Osteoblast (primary cell): ENCODE measurements at regions not wholly inside any gene's neighbourhood (a gene's known extent, or its start where the extent isn't known, plus 50 kb on each side); places are given as distances from the start of the nearest gene placed in this dataset.

Experiments
- DNase-seq: peaks from one replicate; pipeline ENCODE4 v3.0.0; 2011; ENCODE audit warnings: low spot score, mixed read lengths; ENCODE audit not compliant: insufficient read length; ENCODE audit errors: missing footprints
- H2AFZ ChIP-seq: 2 replicates; pipeline ENCODE4 v1.6.0; 2011; ENCODE audit warnings: mild to moderate bottlenecking, low read length
- H3K27ac ChIP-seq: 2 replicates; pipeline ENCODE4 v1.5.1; 2011; ENCODE audit warnings: mild to moderate bottlenecking, low read depth, low read length, moderate library complexity
- H3K27me3 ChIP-seq: 2 replicates; pipeline ENCODE4 v1.6.0; 2012; ENCODE audit warnings: mild to moderate bottlenecking, control low read depth, inconsistent platforms, low read length, moderate library complexity; ENCODE audit not compliant: insufficient read depth
- H3K36me3 ChIP-seq: 2 replicates; pipeline ENCODE4 v1.5.1; 2011; ENCODE audit warnings: mild to moderate bottlenecking, low read length, control low read depth, moderate library complexity; ENCODE audit not compliant: insufficient read depth
- H3K4me1 ChIP-seq: 2 replicates; pipeline ENCODE4 v1.5.1; 2011; ENCODE audit warnings: mild to moderate bottlenecking, low read length, control low read depth, moderate library complexity; ENCODE audit not compliant: insufficient read depth
- H3K4me2 ChIP-seq: 2 replicates; pipeline ENCODE4 v1.6.0; 2011; ENCODE audit warnings: mild to moderate bottlenecking, low read length; ENCODE audit not compliant: insufficient read depth
- H3K4me3 ChIP-seq: fragments of 200-600 bp; sonication (generic); 3 replicates; pipeline ENCODE4 v1.5.1; 2012; ENCODE audit warnings: mild to moderate bottlenecking, low read length, inconsistent platforms; ENCODE audit not compliant: insufficient read depth
- H3K79me2 ChIP-seq: 2 replicates; pipeline ENCODE4 v1.6.0; 2012; ENCODE audit warnings: mild to moderate bottlenecking, low read length, control low read depth, inconsistent platforms; ENCODE audit not compliant: insufficient read depth
- H3K9me3 ChIP-seq: 2 replicates; pipeline ENCODE4 v1.5.1; 2011; ENCODE audit warnings: low read depth, low read length, control low read depth
- H4K20me1 ChIP-seq: 2 replicates; pipeline ENCODE4 v1.6.0; 2012; ENCODE audit warnings: mild to moderate bottlenecking, low read length, control low read depth; ENCODE audit not compliant: insufficient read depth
- TF ChIP-seq, protein P1 (sequence below): IDR thresholded peaks from 2 replicates; pipeline ENCODE4 v1.5.1; 2011; ENCODE audit warnings: mild to moderate bottlenecking, low read depth, low read length, moderate library complexity; ENCODE audit errors: extremely low read depth

DNA sequence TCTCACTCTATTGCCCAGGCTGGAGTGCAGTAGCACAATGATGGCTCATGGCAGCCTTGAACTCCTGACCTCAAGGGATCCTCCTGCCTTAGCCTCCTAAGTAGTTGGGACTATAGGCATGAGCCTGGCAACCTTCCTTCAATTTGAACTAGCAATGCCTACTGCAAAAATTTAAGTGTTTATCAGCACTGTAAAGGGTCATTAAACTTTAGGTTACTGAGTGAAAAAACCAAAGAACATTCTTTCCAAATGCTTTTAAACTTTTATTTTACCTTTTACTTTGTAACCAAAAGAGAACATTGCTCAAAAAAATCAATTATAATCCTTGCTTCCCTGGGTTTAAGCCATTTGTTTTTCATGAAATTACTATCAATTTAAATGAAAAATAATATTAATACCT, 101.0 kb upstream of the NHSL1 start:
- H3K4me2 ChIP-seq = peak overlapping the region; percentile 46
- peaks cover 25% of the 10 kb centered on the region for H3K4me1 ChIP-seq
- TF ChIP-seq, protein P1, sequence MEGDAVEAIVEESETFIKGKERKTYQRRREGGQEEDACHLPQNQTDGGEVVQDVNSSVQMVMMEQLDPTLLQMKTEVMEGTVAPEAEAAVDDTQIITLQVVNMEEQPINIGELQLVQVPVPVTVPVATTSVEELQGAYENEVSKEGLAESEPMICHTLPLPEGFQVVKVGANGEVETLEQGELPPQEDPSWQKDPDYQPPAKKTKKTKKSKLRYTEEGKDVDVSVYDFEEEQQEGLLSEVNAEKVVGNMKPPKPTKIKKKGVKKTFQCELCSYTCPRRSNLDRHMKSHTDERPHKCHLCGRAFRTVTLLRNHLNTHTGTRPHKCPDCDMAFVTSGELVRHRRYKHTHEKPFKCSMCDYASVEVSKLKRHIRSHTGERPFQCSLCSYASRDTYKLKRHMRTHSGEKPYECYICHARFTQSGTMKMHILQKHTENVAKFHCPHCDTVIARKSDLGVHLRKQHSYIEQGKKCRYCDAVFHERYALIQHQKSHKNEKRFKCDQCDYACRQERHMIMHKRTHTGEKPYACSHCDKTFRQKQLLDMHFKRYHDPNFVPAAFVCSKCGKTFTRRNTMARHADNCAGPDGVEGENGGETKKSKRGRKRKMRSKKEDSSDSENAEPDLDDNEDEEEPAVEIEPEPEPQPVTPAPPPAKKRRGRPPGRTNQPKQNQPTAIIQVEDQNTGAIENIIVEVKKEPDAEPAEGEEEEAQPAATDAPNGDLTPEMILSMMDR = no peak
- H3K4me3 ChIP-seq = no peak overlapping the region
- H3K9me3 ChIP-seq = no peaks in the 10 kb centered on the region
- peak overlapping the region; percentile 94 for H3K27ac ChIP-seq
- peaks cover 7% of the 10 kb centered on the region for H3K79me2 ChIP-seq
- H4K20me1 ChIP-seq = no peaks in the 10 kb centered on the region
- H3K27me3 ChIP-seq = no peaks in the 10 kb centered on the region
- DNase-seq = no peak
- H2AFZ ChIP-seq = peak overlapping the region; percentile 35
- no peaks in the 10 kb centered on the region for H3K36me3 ChIP-seq

DNA sequence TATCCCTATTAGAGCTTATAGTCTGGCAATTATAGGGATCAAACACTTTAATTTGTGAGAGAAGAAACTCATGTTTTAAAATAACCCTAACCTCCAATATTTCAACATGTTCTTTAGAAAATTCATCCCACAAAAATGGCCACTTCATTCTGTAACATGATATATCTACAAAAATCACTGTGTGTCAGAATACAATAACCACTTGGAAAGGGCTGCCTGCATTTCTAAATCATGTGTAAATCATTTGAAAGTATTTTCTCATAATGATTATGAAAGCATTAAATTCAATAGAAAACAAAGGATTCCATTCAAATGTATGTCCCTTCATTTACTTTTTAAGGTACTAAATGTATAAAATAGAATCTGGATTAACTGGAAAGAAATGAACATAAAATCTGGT, 101.4 kb upstream of the NHSL1 start:
- peak overlapping the region; percentile 94 for H3K27ac ChIP-seq
- TF ChIP-seq, protein P1 = no peak
- H2AFZ ChIP-seq = no peak overlapping the region

GRCh38 chr6:138601128-138601527, 101.8 kb upstream of the NHSL1 start:
- peak overlapping the region; percentile 46 for H3K4me2 ChIP-seq
- no peak overlapping the region for H3K4me3 ChIP-seq
- H3K27me3 ChIP-seq = no peaks in the 10 kb centered on the region
- H2AFZ ChIP-seq = no peak overlapping the region
- no peaks in the 10 kb centered on the region for H4K20me1 ChIP-seq
- H3K4me1 ChIP-seq = peaks cover 22% of the 10 kb centered on the region
- H3K9me3 ChIP-seq = no peaks in the 10 kb centered on the region
- TF ChIP-seq, protein P1 = no peak
- no peak for DNase-seq
- H3K27ac ChIP-seq = peak overlapping the region; percentile 94
- H3K36me3 ChIP-seq = no peaks in the 10 kb centered on the region
- peaks cover 3% of the 10 kb centered on the region for H3K79me2 ChIP-seq

More for the DNA sequence above, 101.4 kb upstream of the NHSL1 start:
- Histone ChIP-seq H3K79me2 (peaks cover 7% of the 10 kb centered on the region), H3K9me3 (no peaks in the 10 kb centered on the region), H3K27me3 (no peaks in the 10 kb centered on the region), H3K4me1 (peaks cover 22% of the 10 kb centered on the region), H3K4me3 (no peak overlapping the region), H4K20me1 (no peaks in the 10 kb centered on the region), H3K36me3 (no peaks in the 10 kb centered on the region), H3K4me2 (peak overlapping the region; percentile 46)
- DNase-seq = no peak

- H4K20me1 ChIP-seq = no peaks in the 10 kb centered on the region
- no peak overlapping the region for H3K27ac ChIP-seq
- H3K4me1 ChIP-seq = peaks cover 11% of the 10 kb centered on the region
- no peak overlapping the region for H3K4me3 ChIP-seq
- H3K79me2 ChIP-seq = peaks cover 11% of the 10 kb centered on the region
- no peak overlapping the region for H3K4me2 ChIP-seq
- H3K27me3 ChIP-seq = no peaks in the 10 kb centered on the region
- no peak overlapping the region for H2AFZ ChIP-seq
- TF ChIP-seq, protein P1 = no peak
- no peak for DNase-seq
- H3K9me3 ChIP-seq = no peaks in the 10 kb centered on the region
- H3K36me3 ChIP-seq = no peaks in the 10 kb centered on the region
Observed at GRCh38 chr6:138605958-138606357, 106.7 kb upstream of the NHSL1 start.
